ENCODE measurements at regions not wholly inside any gene's neighbourhood (a gene's known extent, or its start where the extent isn't known, plus 50 kb on each side); places are given as distances from the start of the nearest gene placed in this dataset.

DNA sequence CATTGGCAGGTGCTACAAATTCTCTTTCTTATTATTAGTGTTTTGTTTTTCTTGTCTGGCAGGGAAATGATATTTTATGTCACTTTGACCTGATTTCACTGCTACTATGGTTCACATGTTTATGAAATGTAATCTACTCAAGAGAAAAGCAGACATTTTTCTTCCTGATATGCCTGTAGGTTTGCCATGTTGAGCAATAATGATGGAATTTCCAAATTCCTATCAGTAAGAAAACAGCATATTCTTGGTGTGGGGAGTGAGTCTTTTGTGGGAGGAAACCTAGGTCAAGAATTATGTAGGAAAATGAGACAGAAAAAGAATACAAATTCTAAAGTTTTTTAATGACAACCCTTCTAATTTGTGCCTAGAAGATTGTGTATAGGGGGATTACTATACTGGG lies 356.4 kb downstream of the SLC4A3 start:
- Histone ChIP-seq H3K27ac (replicated peaks) (no peak overlapping the region), H3K9me3 (replicated peaks) (no peaks in the 10 kb centered on the region), H3K4me3 (no peak overlapping the region), H3K36me3 (no peaks in the 10 kb centered on the region), H3K27me3 (ENCODE audit: low read depth) (no peaks in the 10 kb centered on the region), H3K4me1 (no peaks in the 10 kb centered on the region)
- TF ChIP-seq, protein P1, sequence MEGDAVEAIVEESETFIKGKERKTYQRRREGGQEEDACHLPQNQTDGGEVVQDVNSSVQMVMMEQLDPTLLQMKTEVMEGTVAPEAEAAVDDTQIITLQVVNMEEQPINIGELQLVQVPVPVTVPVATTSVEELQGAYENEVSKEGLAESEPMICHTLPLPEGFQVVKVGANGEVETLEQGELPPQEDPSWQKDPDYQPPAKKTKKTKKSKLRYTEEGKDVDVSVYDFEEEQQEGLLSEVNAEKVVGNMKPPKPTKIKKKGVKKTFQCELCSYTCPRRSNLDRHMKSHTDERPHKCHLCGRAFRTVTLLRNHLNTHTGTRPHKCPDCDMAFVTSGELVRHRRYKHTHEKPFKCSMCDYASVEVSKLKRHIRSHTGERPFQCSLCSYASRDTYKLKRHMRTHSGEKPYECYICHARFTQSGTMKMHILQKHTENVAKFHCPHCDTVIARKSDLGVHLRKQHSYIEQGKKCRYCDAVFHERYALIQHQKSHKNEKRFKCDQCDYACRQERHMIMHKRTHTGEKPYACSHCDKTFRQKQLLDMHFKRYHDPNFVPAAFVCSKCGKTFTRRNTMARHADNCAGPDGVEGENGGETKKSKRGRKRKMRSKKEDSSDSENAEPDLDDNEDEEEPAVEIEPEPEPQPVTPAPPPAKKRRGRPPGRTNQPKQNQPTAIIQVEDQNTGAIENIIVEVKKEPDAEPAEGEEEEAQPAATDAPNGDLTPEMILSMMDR (IDR thresholded peaks at IDR 0.05; ENCODE audit: borderline replicate concordance): no peak
- intact Hi-C loops (cut with micrococcal nuclease): no loop called here
- no peak for DNase-seq

DNA sequence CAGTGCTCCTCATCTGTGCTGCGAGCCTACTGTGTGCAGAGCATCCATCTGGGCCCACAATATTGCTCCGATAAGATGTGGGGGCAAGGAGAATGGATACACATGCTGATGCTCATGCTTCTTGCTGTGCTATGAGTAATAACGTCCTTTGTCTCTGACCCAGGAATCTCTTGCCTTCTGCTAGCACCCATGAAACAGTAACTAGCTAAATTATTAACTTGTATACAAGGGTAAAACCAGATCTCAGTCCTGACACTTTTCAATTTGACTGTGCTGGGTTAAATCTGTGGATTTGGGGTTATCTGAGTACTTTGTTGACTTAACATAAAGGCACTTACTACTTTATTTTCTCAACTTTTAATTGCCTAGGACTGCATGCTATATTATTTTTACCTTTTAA lies 357.6 kb downstream of the SLC4A3 start:
- H3K36me3 ChIP-seq: no peaks in the 10 kb centered on the region
- no peak overlapping the region for H3K27ac ChIP-seq (replicated peaks)
- TF ChIP-seq, protein P1 (IDR thresholded peaks at IDR 0.05; ENCODE audit: borderline replicate concordance): no peak
- no peak for DNase-seq
- intact Hi-C loops (cut with micrococcal nuclease): no loop called here
- no peak overlapping the region for H3K4me3 ChIP-seq
- no peaks in the 10 kb centered on the region for H3K27me3 ChIP-seq (ENCODE audit: low read depth)
- no peaks in the 10 kb centered on the region for H3K4me1 ChIP-seq
- no peaks in the 10 kb centered on the region for H3K9me3 ChIP-seq (replicated peaks)

DNA sequence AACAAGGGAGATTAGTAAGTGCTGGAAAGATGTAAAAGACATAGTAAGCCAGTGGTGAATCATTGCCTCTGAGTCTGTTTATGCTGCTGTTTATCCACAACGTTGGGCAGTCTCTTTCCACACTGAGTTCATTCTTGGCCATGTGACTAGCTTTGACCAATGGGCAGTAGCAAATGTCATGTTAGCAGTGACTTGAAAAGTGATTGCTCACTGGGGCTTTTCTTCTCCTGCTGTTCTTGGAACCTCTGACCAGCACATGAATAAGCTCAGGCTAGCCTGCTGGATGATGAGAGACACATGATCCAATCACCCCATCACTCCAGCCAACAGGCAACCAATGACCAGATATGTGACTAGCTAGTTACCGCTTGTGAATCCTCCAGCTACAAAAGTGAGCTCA lies 360.4 kb downstream of the SLC4A3 start:
- Histone ChIP-seq H3K4me3 (no peak overlapping the region), H3K4me1 (no peaks in the 10 kb centered on the region), H3K27ac (replicated peaks) (no peak overlapping the region), H3K27me3 (ENCODE audit: low read depth) (no peaks in the 10 kb centered on the region), H3K36me3 (no peaks in the 10 kb centered on the region), H3K9me3 (replicated peaks) (no peaks in the 10 kb centered on the region)
- intact Hi-C loops (cut with micrococcal nuclease): no loop called here
- no peak for DNase-seq
- TF ChIP-seq, protein P1 (IDR thresholded peaks at IDR 0.05; ENCODE audit: borderline replicate concordance): no peak

DNA sequence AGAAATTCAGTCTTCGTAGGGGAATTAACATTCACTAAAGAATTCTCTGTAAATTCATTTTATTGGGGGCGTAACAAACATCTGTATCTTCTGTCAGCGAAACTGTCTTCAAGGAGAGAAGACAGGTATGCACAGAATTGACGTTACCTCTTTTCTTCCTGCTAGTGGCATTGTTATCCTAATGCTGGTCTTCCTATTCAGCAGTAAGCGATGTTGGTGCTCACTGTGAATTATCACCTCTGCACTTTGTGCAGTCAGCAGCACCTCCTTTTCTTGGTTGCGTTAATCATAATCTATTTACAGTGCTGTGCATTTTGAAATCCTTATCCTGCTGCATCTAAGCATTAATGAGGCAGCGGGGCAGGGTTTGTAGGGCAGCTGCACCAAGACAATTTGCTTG lies 362.3 kb downstream of the SLC4A3 start:
- Histone ChIP-seq H3K27ac (replicated peaks) (no peak overlapping the region), H3K36me3 (no peaks in the 10 kb centered on the region), H3K27me3 (ENCODE audit: low read depth) (no peaks in the 10 kb centered on the region), H3K4me1 (no peaks in the 10 kb centered on the region), H3K4me3 (no peak overlapping the region), H3K9me3 (replicated peaks) (no peaks in the 10 kb centered on the region)
- no peak for DNase-seq
- intact Hi-C loops (cut with micrococcal nuclease): no loop called here
- TF ChIP-seq, protein P1 (IDR thresholded peaks at IDR 0.05; ENCODE audit: borderline replicate concordance): no peak

DNA sequence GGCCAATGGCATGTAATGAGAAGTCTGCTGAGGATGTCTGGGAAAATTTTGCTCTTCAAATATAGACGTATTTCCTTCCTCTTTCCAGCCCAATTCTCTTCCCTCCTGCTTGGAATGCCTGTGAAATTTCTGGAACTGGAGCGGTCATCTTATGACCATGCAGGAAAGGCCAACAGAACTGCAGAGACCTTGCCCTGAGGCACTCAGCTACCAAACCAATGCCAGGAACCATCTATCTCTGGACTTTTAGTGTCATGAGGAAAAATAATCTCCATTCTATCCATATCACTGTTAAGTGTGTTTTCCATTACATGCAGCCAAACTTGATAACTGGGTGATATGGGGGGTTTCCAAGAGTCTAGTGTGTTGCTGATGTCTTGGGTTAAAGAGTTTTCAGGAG lies 363.7 kb downstream of the SLC4A3 start:
- DNase-seq: no peak
- no peaks in the 10 kb centered on the region for H3K27me3 ChIP-seq (ENCODE audit: low read depth)
- H3K27ac ChIP-seq (replicated peaks): no peak overlapping the region
- no peak overlapping the region for H3K4me3 ChIP-seq
- H3K36me3 ChIP-seq: no peaks in the 10 kb centered on the region
- no peaks in the 10 kb centered on the region for H3K9me3 ChIP-seq (replicated peaks)
- no peaks in the 10 kb centered on the region for H3K4me1 ChIP-seq
- intact Hi-C loops (cut with micrococcal nuclease): no loop called here
- TF ChIP-seq, protein P1 (IDR thresholded peaks at IDR 0.05; ENCODE audit: borderline replicate concordance): no peak

DNA sequence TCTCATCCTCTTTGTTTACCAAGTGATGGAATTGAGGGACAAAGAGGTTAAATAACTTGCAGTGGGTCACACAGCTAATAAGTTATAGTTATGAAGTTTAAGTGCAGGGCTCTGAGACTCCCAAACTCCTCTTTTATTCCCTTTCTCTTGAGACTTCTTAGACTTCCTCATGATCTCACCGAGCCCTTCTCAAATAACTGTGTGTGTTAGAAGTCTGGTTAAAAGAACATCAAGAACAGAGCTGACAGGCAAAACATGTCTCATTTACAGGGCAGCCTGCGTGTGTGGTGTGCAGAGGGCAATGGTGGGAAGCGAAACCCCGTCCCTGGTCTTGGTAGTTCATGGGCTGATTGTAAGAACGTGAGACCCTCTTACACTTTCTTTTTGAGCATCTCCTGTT lies 368.0 kb downstream of the SLC4A3 start:
- intact Hi-C loops (cut with micrococcal nuclease): no loop called here
- TF ChIP-seq, protein P1 (IDR thresholded peaks at IDR 0.05; ENCODE audit: borderline replicate concordance): no peak
- no peaks in the 10 kb centered on the region for H3K27me3 ChIP-seq (ENCODE audit: low read depth)
- no peak overlapping the region for H3K4me3 ChIP-seq
- no peak overlapping the region for H3K27ac ChIP-seq (replicated peaks)
- H3K4me1 ChIP-seq: no peaks in the 10 kb centered on the region
- no peak for DNase-seq
- H3K36me3 ChIP-seq: no peaks in the 10 kb centered on the region
- H3K9me3 ChIP-seq (replicated peaks): no peaks in the 10 kb centered on the region
